Stimulated activated CD8-positive, alpha-beta memory T cell treated with anti-CD3 and anti-CD28 coated beads, Interleukin-2, amount 100 ng/mL, for 48 hours (primary cell): ENCODE measurements at regions not wholly inside any gene's neighbourhood (a gene's known extent, or its start where the extent isn't known, plus 50 kb on each side); places are given as distances from the start of the nearest gene placed in this dataset.
"Not testable (repeated sequence)": the region's sequence is repeated elsewhere in the genome, so short reads cannot be mapped to it uniquely, and the experiment has no call there.

ENCODE experiments used
- DNase-seq, 2 donors: peaks; one replicate each; pipeline ENCODE4 v3.0.0-alpha.2; 2020; ENCODE audit warnings: low read depth in 2 of 2

- DNase-seq: no peak
Measured at GRCh38 chr12:32010631-32011336, 51.6 kb downstream of the RESF1 start.

- DNase-seq: no peak
Measured at GRCh38 chr12:32012249-32012785, 53.1 kb downstream of the RESF1 start.

DNA sequence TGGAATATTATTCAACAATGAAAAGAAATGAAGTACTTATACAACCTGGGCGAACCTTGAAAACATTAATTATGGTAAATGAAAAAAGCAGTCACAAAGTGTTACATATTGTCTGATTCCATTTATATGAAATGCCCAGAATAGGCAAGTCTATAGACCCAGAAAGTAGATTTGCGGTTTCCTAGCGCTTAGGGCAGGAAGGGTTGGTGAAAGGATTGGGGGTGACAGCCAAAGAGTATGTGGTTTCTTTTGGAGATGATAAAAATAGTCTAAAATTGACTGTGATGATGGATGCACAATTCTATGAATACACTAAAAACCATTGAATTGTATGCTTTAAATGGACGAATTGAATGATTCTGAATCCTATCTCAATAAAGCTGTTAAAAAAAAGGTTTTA is 55.8 kb downstream of the RESF1 start:
- DNase-seq: no peak

DNA sequence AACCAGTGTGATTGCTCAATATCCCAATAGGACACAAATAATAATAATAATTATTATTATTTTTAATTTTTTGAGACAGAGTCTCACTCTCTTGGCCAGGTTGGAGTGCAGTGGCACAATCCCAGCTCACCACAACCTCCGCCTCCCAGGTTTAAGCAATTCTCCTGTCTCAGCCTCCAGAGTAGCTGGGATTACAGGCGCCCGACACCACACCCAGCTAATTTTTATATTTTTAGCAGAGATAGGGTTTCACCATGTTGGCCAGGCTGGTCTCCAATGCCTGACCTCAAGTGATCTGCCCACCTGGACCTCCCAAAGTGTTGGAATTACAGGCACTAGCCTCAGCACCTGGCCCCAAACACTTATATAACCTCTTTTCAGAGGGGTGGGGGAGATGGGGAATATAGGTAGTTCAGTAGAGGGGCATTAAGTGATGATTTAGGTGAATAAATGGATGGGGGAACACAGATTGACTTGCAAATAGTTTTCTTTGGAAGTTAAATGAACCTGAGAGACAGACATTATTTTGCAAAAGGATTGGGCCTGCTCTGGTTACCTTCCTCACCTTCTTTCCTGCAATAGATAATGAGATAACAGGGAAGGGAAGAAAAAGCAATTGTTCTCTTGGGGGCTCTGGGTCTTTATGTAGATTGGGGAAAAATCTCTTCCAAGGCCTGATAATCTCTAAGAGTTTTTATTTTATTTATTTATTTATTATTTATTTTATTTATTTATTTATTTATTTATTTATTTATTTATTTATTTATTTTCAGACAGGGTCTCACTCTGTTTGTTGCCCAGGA is 57.7 kb downstream of the RESF1 start:
- no peak for DNase-seq

- DNase-seq: no peak
Measured at GRCh38 chr12:32021346-32021773, 62.1 kb downstream of the RESF1 start.

DNA sequence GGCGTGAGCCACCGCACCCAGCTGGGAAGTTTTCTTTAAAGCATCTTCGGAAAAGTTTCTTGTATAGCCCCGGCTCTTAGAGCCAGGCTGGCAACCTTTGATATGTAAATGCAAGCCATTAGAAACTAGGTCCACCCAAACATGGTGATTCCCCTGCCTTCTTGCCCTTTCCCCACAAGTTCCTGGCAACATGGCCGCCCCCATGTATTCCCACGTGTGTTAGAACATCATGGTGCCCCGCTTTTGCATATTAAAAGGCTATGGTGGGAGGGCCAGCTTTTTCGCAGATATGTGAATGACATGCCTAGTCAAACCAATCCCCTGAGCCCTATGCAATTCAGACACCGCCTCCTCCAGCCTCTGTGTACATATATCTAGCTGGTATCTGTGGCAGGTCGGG is 63.2 kb downstream of the RESF1 start:
- not testable (repeated sequence) for DNase-seq

- not testable (repeated sequence) for DNase-seq
Measured at GRCh38 chr12:32023861-32024260, 64.6 kb downstream of the RESF1 start.

GRCh38 chr12:32024884-32025592 is 65.8 kb downstream of the RESF1 start:
- DNase-seq: no peak

GRCh38 chr12:32025906-32026305 is 66.7 kb downstream of the RESF1 start:
- DNase-seq: peak; percentile 5 to 28

- DNase-seq: no peak
Measured at GRCh38 chr12:32027684-32028365, 68.6 kb downstream of the RESF1 start.

DNA sequence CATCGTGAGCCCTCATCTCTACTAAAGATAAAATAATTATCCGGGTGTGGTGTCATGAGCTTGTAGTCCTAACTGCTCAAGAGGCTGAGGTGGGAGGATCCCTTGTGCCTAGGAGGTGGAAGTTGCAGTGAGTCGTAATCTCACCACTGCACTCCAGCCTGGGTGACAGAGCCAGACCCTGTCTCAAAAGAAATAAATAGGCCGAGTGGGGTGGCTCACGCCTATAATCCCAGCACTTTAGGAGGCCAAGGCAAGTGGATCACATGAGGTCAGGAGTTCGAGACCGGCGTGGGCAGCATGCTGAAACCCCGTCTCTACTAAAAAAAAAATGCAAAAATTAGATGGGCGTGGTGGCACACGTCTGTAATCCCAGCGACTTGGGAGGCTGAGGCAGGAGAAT is 70.9 kb downstream of the RESF1 start:
- DNase-seq: no peak

DNA sequence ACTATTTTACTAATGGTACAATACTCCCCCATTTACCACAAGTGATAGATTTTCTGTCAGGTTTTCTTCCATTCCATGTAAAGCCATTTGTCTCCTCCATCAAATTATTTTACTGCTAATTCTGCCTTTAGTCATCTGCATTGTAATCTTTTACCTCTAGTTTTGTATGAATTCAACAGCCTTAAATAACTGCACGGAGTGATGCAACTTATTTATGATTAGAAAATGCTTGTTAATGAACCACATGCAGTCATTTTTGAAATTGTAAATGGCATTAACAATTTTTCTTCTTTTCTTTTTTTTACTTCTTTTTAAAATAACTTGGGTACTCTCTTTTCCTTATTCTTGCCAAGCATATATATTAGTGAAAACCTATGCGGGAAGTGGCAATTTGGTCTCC is 71.5 kb downstream of the RESF1 start:
- no peak for DNase-seq

DNA sequence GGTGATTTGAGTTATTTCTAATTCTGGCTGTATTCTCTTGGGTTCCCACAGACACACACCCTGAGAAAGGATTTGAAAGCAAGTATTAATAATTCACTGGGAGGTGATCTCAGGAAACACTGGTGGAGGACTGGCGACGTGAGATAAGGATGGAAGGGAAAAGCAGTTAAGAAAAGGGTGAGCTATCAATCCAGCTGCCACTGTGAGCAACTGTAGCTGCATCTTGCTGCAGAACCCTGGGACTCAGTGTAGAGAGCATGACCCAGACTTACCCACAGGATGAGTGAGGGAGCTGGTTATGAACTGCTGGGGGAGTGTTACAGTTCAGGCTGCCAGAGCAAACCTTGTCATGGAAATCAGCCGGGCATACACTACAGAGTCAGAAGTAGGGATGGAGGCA is 71.9 kb downstream of the RESF1 start:
- DNase-seq: no peak

DNA sequence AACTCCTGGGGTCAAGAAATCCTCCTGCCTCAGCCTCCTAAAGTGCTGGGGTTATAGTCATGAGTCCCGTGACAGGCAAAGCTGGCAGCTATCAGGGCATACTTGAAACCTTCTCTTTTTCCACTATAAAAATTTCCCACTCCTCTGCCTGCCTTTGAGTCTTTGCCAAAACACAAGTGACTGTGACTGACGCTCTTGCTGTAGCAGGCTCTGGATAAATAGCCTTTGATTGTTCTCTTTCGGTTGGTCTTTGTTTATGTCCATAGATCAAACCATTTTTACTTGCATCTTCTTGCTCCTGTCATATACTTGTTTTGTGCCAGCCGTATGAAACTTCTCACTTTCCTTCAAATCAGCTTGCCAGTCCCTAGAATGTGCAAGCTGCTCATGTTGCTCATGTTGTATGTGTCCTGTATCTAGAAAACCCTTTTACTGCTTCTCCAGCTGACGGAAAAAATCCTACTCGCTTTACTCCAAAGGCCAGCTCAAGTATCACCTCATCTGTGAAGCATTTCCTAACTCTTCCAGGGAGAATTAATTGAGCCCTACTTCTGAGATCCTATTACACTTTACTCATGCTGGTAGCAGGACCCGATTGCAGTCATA is 73.1 kb downstream of the RESF1 start:
- no peak for DNase-seq

- DNase-seq: no peak
Measured at GRCh38 chr12:32033406-32033805, 73.2 kb upstream of the BICD1 start.

GRCh38 chr12:32034045-32034444 is 72.6 kb upstream of the BICD1 start:
- no peak for DNase-seq

- no peak for DNase-seq
Measured at GRCh38 chr12:32036477-32037263, 70.0 kb upstream of the BICD1 start.

DNA sequence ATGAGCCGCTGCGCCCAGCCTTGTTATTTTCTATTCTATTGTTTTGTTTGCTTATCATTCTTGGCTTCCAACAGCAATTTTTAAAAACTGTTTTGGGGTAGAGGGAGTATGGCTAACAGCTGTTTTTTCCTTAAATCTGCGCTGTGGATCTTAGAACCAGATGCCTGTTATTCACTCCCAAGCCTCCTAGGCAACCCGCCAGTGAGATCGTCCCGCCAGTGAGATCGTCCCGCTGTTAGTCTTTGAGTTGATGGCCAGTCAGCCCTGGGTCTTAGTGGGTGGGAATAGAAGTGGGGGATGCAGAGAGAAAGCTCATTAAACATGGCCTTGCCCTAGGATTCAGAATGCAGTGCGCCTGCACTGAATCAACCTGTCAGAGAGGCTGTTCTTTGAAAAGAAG is 67.3 kb upstream of the BICD1 start:
- no peak for DNase-seq

- DNase-seq: no peak
Measured at GRCh38 chr12:32039917-32040575, 66.6 kb upstream of the BICD1 start.

DNA sequence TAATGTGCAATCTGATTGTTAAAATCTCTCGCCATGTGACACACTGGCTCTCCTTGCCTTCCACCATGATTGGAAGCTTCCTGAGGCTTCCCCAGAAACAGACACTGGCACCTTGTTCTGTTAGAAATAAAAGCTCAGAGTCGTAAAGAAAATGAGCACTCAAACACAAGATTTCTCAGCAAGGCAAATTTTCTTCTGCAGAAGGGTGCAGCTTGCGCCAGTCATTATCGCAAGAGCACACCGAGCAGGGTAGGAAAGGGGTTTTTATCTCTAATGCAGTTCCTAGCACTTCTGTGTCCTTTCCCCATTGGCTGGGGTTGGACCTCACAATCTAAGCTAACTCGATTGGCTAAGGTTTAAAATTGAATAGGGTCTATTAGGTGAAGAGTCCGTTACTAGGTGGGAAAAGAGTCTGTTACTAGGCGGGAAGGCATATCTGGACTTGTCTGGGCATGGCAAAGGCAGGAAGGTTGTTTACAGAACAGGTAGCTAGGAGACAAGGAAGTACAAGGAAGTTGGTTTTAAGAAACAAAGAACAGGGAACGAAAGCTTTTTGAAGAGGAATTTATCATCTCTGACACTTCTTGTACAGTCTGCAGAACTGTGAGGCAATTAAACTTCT is 62.6 kb upstream of the BICD1 start:
- DNase-seq: no peak
